Esophagus squamous epithelium (tissue), 4 donors: ENCODE measurements at regions not wholly inside any gene's neighbourhood (a gene's known extent, or its start where the extent isn't known, plus 50 kb on each side); places are given as distances from the start of the nearest gene placed in this dataset.

Source experiments
- POLR2A ChIP-seq, 4 donors: fragments of 450-650 bp; IDR thresholded peaks; one replicate each; pipeline ENCODE4 v1.6.1; 2017; ENCODE audit warnings: antibody characterized with exemption in 4 of 4, mild to moderate bottlenecking in 4 of 4, moderate library complexity in 3 of 4
- TF ChIP-seq, protein P1 (sequence below), 6 experiments: fragments of 450-650 bp in 4 of 6; fragments of 200-600 bp in 2 of 6; sonication (generic) in 2 of 6; IDR thresholded peaks; one replicate each; pipeline ENCODE4 v1.5.1; 2016 to 2019; ENCODE audit warnings: antibody characterized with exemption in 6 of 6, mild to moderate bottlenecking in 4 of 6, moderate library complexity in 4 of 6

DNA sequence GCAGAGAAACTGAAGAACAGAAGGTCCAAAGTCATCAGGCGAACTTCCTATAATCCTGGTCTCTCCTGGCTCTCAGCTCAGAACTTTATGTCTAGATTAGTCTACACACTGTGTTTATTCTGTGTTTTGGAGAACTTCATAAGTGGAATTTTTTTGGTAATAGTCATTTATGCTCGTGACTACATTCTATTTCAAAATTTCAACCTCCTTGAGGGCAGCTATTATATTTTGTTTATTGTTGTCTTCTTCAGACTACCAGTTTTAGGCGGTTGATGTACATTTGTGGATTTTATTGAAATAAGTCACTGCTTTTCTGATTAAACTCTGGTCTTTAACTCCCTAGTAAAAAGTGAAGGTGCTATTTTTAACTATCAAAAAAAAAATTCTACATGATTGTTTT lies 816.6 kb downstream of the SATB2 start:
- TF ChIP-seq, protein P1, sequence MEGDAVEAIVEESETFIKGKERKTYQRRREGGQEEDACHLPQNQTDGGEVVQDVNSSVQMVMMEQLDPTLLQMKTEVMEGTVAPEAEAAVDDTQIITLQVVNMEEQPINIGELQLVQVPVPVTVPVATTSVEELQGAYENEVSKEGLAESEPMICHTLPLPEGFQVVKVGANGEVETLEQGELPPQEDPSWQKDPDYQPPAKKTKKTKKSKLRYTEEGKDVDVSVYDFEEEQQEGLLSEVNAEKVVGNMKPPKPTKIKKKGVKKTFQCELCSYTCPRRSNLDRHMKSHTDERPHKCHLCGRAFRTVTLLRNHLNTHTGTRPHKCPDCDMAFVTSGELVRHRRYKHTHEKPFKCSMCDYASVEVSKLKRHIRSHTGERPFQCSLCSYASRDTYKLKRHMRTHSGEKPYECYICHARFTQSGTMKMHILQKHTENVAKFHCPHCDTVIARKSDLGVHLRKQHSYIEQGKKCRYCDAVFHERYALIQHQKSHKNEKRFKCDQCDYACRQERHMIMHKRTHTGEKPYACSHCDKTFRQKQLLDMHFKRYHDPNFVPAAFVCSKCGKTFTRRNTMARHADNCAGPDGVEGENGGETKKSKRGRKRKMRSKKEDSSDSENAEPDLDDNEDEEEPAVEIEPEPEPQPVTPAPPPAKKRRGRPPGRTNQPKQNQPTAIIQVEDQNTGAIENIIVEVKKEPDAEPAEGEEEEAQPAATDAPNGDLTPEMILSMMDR (IDR thresholded peaks at IDR 0.05), result no peak
- TF ChIP-seq POLR2A (IDR thresholded peaks at IDR 0.05), result no peak
